ENCODE measurements at regions not wholly inside any gene's neighbourhood (a gene's known extent, or its start where the extent isn't known, plus 50 kb on each side); places are given as distances from the start of the nearest gene placed in this dataset.
"Not testable (repeated sequence)": the region's sequence is repeated elsewhere in the genome, so short reads cannot be mapped to it uniquely, and the experiment has no call there.

GRCh38 chr5:93941897-93942296, 200.5 kb upstream of the POU5F2 start:
- no peaks in the 10 kb centered on the region for H3K79me2 ChIP-seq (ENCODE audit: control insufficient read depth, insufficient read depth, low read length)
- no peak for DNase-seq (ENCODE audit: low read depth in 2 of 2)
- H4K20me1 ChIP-seq (ENCODE audit: control insufficient read depth, extremely low read depth, insufficient read depth, low read length), result no peaks in the 10 kb centered on the region
- no peaks in the 10 kb centered on the region for H3K9me3 ChIP-seq (ENCODE audit: control insufficient read depth, insufficient read depth, low read depth, low read length)
- H3K9ac ChIP-seq (ENCODE audit: insufficient read depth, low read length), result no peak overlapping the region
- H3K27ac ChIP-seq (ENCODE audit: insufficient read depth, low read length), result no peak overlapping the region
- no peaks in the 10 kb centered on the region for H3K36me3 ChIP-seq (ENCODE audit: control insufficient read depth, insufficient read depth, low read length)
- no peaks in the 10 kb centered on the region for H3K4me1 ChIP-seq (ENCODE audit: control insufficient read depth, extremely low read depth, insufficient read depth, low read length)
- no peaks in the 10 kb centered on the region for H3K27me3 ChIP-seq (ENCODE audit: control insufficient read depth, insufficient read depth, low read length)
- H3K4me3 ChIP-seq (replicated peaks in 1 of 4; ENCODE audit: control extremely low read depth in 1 of 4, insufficient read depth in 1 of 4, low read depth in 3 of 4, low read length in 4 of 4), result no peak overlapping the region
- no peak for TF ChIP-seq CTCF (conservative IDR thresholded peaks at IDR 0.05 in 1 of 2, IDR thresholded peaks at IDR 0.05 in 1 of 2; ENCODE audit: low read depth in 1 of 2, low read length in 2 of 2)
- TF ChIP-seq EZH2 (IDR thresholded peaks at IDR 0.05; ENCODE audit: low read length, missing control alignments), result no peak
- H2AFZ ChIP-seq (ENCODE audit: low read length), result no peak overlapping the region
- H3K4me2 ChIP-seq (ENCODE audit: extremely low read depth, insufficient read depth, low read length), result no peak overlapping the region

- not testable (repeated sequence) for H3K4me3 ChIP-seq (replicated peaks in 1 of 4; ENCODE audit: control extremely low read depth in 1 of 4, insufficient read depth in 1 of 4, low read depth in 3 of 4, low read length in 4 of 4); H3K4me1 ChIP-seq (ENCODE audit: control insufficient read depth, extremely low read depth, insufficient read depth, low read length); H4K20me1 ChIP-seq (ENCODE audit: control insufficient read depth, extremely low read depth, insufficient read depth, low read length); H3K79me2 ChIP-seq (ENCODE audit: control insufficient read depth, insufficient read depth, low read length); H3K9me3 ChIP-seq (ENCODE audit: control insufficient read depth, insufficient read depth, low read depth, low read length); H3K27me3 ChIP-seq (ENCODE audit: control insufficient read depth, insufficient read depth, low read length); H3K9ac ChIP-seq (ENCODE audit: insufficient read depth, low read length); H2AFZ ChIP-seq (ENCODE audit: low read length); DNase-seq (ENCODE audit: low read depth in 2 of 2); H3K27ac ChIP-seq (ENCODE audit: insufficient read depth, low read length); H3K4me2 ChIP-seq (ENCODE audit: extremely low read depth, insufficient read depth, low read length); H3K36me3 ChIP-seq (ENCODE audit: control insufficient read depth, insufficient read depth, low read length)
Measured at GRCh38 chr5:93933269-93933668, 191.9 kb upstream of the POU5F2 start.

- H3K79me2 ChIP-seq (ENCODE audit: control insufficient read depth, insufficient read depth, low read length), result no peaks in the 10 kb centered on the region
- H3K27ac ChIP-seq (ENCODE audit: insufficient read depth, low read length), result no peak overlapping the region
Measured at GRCh38 chr5:93930098-93930497, 188.7 kb upstream of the POU5F2 start.

More at GRCh38 chr5:93930098-93930497, 188.7 kb upstream of the POU5F2 start:
- no peak overlapping the region for H3K9ac ChIP-seq (ENCODE audit: insufficient read depth, low read length)
- no peaks in the 10 kb centered on the region for H3K27me3 ChIP-seq (ENCODE audit: control insufficient read depth, insufficient read depth, low read length)
- no peak for DNase-seq (ENCODE audit: low read depth in 2 of 2)
- H4K20me1 ChIP-seq (ENCODE audit: control insufficient read depth, extremely low read depth, insufficient read depth, low read length), result no peaks in the 10 kb centered on the region
- H3K4me2 ChIP-seq (ENCODE audit: extremely low read depth, insufficient read depth, low read length), result no peak overlapping the region
- H3K4me3 ChIP-seq (replicated peaks in 1 of 4; ENCODE audit: control extremely low read depth in 1 of 4, insufficient read depth in 1 of 4, low read depth in 3 of 4, low read length in 4 of 4), result no peak overlapping the region
- H3K9me3 ChIP-seq (ENCODE audit: control insufficient read depth, insufficient read depth, low read depth, low read length), result no peaks in the 10 kb centered on the region
- H3K36me3 ChIP-seq (ENCODE audit: control insufficient read depth, insufficient read depth, low read length), result no peaks in the 10 kb centered on the region
- H3K4me1 ChIP-seq (ENCODE audit: control insufficient read depth, extremely low read depth, insufficient read depth, low read length), result peaks cover 4% of the 10 kb centered on the region
- TF ChIP-seq EZH2 (IDR thresholded peaks at IDR 0.05; ENCODE audit: low read length, missing control alignments) (no peak), CTCF (conservative IDR thresholded peaks at IDR 0.05 in 1 of 2, IDR thresholded peaks at IDR 0.05 in 1 of 2; ENCODE audit: low read depth in 1 of 2, low read length in 2 of 2) (no peak)
- no peak overlapping the region for H2AFZ ChIP-seq (ENCODE audit: low read length)
